Fibroblast of peridontal ligament (primary cell): ENCODE measurements at regions not wholly inside any gene's neighbourhood (a gene's known extent, or its start where the extent isn't known, plus 50 kb on each side); places are given as distances from the start of the nearest gene placed in this dataset.
"Not testable (repeated sequence)": the region's sequence is repeated elsewhere in the genome, so short reads cannot be mapped to it uniquely, and the experiment has no call there.

Experiments
- DNase-seq: peaks from one replicate; pipeline ENCODE4 v3.0.0-alpha.2; 2010; ENCODE audit errors: extremely low read depth

GRCh38 chr6:74431873-74432580 lies 736.0 kb downstream of the CD109 start:
- peak; percentile 14 for DNase-seq

GRCh38 chr6:74420221-74420620 lies 724.2 kb downstream of the CD109 start:
- no peak for DNase-seq

- no peak for DNase-seq
Observed at GRCh38 chr6:74415056-74415455, 719.1 kb downstream of the CD109 start.

GRCh38 chr6:74410630-74411029 lies 714.6 kb downstream of the CD109 start:
- peak; percentile 81 for DNase-seq

- DNase-seq: peak; percentile 94
Observed at GRCh38 chr6:74409447-74409846, 713.4 kb downstream of the CD109 start.

GRCh38 chr6:74408844-74409243 lies 712.8 kb downstream of the CD109 start:
- peak; percentile 33 for DNase-seq

- DNase-seq: no peak
Observed at GRCh38 chr6:74404366-74404765, 708.4 kb downstream of the CD109 start.

- no peak for DNase-seq
Observed at GRCh38 chr6:74402781-74403180, 706.8 kb downstream of the CD109 start.

GRCh38 chr6:74378437-74378836 lies 682.4 kb downstream of the CD109 start:
- not testable (repeated sequence) for DNase-seq

- peak; percentile 77 for DNase-seq
Observed at GRCh38 chr6:74369556-74369993, 673.6 kb downstream of the CD109 start.

- DNase-seq: peak; percentile 29
Observed at GRCh38 chr6:74368746-74369145, 672.7 kb downstream of the CD109 start.

- DNase-seq: peak; percentile 56
Observed at GRCh38 chr6:74366634-74367033, 670.6 kb downstream of the CD109 start.

GRCh38 chr6:74362391-74362790 lies 666.4 kb downstream of the CD109 start:
- no peak for DNase-seq

- peak; percentile 74 for DNase-seq
Observed at GRCh38 chr6:74357321-74357720, 661.3 kb downstream of the CD109 start.

- DNase-seq: no peak
Observed at GRCh38 chr6:74356391-74356790, 660.4 kb downstream of the CD109 start.

- DNase-seq: no peak
Observed at GRCh38 chr6:74346936-74347535, 651.0 kb downstream of the CD109 start.

- DNase-seq: peak; percentile 38
Observed at GRCh38 chr6:74343804-74344203, 647.8 kb downstream of the CD109 start.

- not testable (repeated sequence) for DNase-seq
Observed at GRCh38 chr6:74343321-74343720, 647.3 kb downstream of the CD109 start.

GRCh38 chr6:74334722-74335121 lies 638.7 kb downstream of the CD109 start:
- no peak for DNase-seq

GRCh38 chr6:74333406-74333805 lies 637.4 kb downstream of the CD109 start:
- DNase-seq: peak; percentile 55

GRCh38 chr6:74320715-74321114 lies 624.7 kb downstream of the CD109 start:
- DNase-seq: no peak

GRCh38 chr6:74320074-74320473 lies 624.1 kb downstream of the CD109 start:
- DNase-seq: no peak

GRCh38 chr6:74319292-74319691 lies 623.3 kb downstream of the CD109 start:
- no peak for DNase-seq
